GM18519 (cell line): ENCODE measurements at regions not wholly inside any gene's neighbourhood (a gene's known extent, or its start where the extent isn't known, plus 50 kb on each side); places are given as distances from the start of the nearest gene placed in this dataset.
"Not testable (repeated sequence)": the region's sequence is repeated elsewhere in the genome, so short reads cannot be mapped to it uniquely, and the experiment has no call there.

Experiments
- ATAC-seq: cut with Tn5 transposase; IDR thresholded peaks from one replicate; pipeline ENCODE4 v1.9.1; 2021; ENCODE audit warnings: mild to moderate bottlenecking, moderate library complexity; ENCODE audit not compliant: unreplicated experiment, low FRiP score

DNA sequence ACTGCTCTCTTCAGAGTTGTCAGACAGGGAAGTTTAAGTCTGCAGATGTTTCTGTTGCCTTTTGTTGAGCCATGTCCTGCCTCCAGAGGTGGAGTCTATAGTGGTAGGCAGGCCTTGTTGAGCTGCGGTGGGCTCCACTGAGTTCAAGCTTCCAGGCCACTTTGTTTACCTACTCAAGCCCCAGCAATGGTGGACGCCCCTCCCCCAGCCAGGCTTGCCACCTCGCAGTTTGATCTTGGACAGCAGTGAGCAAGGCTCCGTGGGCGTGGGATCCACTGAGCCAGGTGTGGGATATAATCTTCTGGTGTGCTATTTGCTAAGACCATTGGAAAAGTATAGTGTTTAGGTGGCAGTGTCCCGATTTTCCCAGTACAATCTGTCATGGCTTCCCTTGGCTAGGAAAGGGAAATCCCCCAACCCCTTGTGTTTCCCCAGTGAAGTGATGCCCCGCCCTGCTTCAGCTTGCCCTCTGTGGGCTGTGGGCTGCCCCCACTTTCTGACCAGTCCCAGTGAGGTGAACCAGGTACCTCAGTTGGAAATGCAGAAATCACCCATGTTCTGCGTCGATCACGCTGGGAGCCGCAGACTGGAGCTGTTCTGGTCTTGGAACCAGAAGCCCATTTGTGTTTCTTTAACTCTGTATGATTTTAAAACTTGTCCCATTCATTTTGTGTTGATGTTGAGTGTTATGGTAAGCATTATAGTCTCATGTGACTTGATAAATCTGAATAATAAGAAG is 89.2 kb upstream of the CALCR start:
- no peak for ATAC-seq

DNA sequence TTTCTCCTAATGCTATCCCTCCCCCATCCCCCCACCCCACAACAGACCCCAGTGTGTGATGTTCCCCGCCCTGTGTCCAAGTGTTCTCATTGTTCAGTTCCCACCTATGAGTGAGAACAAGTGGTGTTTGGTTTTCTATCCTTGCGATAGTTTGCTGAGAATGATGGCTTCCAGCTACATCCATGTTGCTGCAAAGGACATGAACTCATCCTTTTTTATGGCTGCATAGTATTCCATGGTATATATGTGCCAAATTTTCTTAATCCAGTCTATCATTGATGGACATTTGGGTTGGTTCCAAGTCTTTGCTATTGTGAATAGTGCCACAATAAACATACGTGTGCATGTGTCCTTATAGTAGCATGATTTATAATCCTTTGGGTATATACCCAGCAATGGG is 83.6 kb upstream of the CALCR start:
- not testable (repeated sequence) for ATAC-seq

DNA sequence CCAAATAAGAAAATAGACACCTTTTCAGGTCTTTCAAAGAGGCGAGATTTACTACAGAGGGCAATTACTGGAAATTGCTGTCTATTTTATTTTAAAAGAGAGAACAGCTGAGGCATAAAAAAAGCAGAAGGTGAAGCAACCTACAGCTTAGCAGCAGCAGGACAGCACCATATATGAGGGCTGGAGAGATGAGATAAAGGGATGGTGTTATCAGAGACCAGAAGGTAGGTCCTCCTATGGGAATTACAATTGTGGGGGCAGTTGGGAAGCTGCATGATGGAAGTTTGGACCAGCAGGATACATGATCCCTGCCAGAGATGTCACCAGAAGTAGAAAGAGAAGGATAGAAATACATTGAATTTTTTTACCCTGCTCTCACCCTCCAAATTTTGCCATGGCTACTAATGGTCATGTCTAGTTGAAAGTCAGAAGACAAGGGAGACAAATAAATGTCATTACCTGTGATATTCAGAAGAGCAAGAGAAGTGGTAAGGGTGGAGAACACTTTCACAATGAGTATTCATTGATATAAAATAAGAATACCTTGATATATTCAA is 77.2 kb upstream of the CALCR start:
- ATAC-seq, result no peak

DNA sequence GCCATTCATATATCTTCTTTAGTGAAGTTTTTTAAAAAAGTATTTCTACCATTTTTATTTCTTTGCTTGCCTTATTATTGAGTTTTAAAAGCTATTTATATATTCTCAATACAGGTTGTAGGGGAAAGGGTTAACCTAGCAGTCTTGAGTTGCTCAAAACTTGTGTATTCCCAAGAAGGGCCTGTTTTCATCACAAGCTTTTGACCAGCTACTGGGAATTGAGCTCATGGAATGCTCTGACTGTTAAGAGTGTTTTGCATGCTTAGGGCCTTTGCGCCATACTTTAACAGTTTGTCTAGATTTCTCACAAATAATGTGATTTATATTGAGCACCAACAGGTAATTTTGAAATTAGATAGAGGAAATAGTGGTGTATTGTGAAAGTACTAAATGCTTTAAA is 72.0 kb upstream of the CALCR start:
- no peak for ATAC-seq

DNA sequence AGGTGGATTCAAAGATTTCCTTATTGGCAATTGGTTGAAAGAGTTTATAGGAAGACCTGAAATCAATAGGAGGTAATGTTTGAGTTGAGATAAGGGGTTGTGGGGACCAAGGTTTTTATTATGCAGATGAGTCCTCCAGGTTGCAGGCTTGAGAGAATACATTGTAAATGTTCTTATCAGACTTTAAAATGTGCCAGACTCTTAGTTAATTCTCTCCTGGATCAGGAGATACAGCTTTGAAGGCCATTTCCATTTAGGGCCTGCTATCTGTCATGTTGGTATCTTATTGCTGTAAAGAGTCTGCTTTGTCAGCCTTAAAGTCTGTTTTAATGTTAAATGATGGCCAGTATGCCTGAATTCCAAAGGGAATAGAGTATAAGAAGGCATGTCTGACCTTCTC is 61.8 kb upstream of the CALCR start:
- no peak for ATAC-seq

DNA sequence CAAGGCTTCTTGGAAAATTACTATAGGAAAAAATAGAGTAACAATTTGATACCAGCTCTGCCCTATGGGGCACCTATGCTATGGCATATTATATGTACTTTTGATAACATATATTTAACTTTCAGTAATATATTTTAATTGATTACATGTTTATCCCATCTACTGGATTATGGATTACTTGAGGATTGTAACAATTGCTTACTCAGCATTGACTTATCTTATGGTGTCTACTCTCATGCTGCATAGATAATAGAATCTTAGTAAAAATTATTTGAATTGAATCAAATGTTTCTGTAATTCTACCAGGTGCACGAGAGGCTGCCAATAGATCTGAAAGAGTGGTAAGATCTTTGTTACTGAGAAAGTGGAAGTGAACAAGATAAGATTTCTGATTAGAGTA is 57.8 kb upstream of the CALCR start:
- ATAC-seq, result no peak

DNA sequence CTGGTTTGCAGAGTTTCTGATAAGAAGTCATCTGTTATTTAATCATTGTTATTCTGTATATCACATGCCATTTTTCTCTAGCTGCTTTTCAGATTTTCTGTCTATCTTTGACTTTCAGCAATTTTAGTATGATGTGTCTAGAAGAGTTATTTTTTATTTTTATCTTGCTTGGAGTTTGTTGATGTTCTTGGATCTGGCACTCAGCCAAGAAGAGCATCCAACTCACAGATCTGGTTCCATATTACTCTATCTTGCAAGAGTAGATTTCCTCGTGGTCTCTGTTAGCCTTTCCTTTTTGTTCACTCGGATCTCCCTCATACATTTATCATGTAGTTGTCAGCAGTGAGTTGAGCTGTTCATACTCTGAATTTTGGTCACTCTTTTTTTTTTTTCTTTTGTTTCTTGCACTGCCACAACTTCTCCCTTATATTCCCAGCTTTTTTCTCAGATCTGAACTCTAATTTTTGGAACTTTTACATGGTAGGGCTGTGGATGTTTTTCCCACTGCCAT is 54.8 kb upstream of the CALCR start:
- ATAC-seq, result no peak

DNA sequence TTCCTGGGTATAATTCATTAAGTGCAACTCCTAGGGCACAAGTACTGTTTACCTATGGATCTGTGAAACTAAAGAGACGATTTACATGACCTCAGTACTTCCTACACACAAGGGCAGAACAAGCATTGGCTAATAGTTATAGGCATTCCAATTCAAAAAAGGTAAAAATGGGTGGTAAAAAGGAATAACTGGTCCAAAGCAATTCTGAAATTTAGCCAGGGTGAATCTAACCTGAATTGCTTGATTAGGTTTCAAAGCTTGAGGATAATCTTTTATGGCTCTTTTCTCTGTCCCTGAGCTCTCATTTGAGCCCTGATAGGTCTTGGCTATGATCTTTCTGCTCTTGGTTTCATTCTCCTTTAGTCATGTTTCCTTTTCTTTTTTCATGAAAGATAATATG is 52.3 kb upstream of the CALCR start:
- ATAC-seq, result no peak
